ENCODE measurements at regions not wholly inside any gene's neighbourhood (a gene's known extent, or its start where the extent isn't known, plus 50 kb on each side); places are given as distances from the start of the nearest gene placed in this dataset.
"Not testable (repeated sequence)": the region's sequence is repeated elsewhere in the genome, so short reads cannot be mapped to it uniquely, and the experiment has no call there.

DNA sequence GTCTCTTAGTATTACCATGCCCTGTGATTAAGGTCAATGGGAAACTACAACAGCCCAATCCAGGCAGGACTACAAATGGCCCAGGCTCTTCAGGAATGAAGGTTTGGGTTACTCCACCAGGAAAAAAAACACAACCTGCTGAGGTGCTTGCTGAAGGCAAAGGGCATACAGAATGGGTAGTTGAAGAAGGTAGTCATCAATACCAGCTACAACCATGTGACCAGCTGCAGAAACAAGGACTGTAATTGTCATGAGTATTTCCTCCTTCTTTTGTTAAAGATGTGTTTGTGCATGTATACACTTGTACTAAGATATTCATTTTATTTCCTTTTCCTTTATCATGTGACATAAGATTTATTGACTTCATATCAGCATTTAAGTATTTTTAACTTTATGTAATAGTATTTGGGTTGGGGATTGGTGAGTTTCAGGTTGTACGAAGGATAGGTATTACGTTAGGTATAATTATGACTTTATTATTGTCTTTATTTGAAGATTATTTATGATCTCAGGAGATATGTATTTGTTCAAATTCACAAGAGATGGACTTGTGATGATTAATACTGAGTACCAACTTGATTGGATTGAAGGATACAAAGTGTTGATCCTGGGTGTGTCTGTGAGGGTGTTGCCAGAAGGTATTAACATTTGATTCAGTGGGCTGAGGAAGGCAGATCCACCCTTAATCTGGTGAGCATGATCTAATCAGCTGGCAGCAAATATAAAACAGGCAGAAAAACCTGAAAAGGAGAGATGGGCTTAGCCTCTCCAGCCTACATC, 256.0 kb upstream of the ATXN7L3B start:
- not testable (repeated sequence) for H3K9me3 Mint-ChIP-seq; H3K4me1 Mint-ChIP-seq; H3K27ac Mint-ChIP-seq; H3K36me3 Mint-ChIP-seq (ENCODE audit: low read depth); H3K27me3 Mint-ChIP-seq; H3K4me3 Mint-ChIP-seq; ATAC-seq (replicated peaks)

DNA sequence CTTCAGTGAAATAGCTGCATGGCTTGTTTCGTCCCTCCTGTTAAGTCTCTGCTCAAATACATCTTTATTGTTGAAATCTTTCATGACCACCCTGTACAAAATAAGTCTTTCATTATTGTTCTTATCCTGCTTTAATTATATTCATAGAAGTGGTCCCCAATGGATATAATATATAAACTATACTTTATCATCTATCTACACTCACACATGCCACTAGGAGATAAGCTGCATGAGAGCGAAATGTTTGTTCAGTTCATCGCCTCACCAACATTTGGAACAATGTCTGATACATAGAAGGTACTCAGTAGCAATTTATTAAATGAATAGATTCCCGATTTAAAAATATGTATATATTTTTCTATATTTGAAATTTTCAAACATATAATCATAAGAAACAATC, 254.0 kb upstream of the ATXN7L3B start:
- H3K4me3 Mint-ChIP-seq, result no peak overlapping the region
- H3K4me1 Mint-ChIP-seq, result no peaks in the 10 kb centered on the region
- no peak for ATAC-seq (replicated peaks)
- H3K9me3 Mint-ChIP-seq, result no peaks in the 10 kb centered on the region
- H3K27me3 Mint-ChIP-seq, result no peaks in the 10 kb centered on the region
- H3K27ac Mint-ChIP-seq, result no peak overlapping the region
- H3K36me3 Mint-ChIP-seq (ENCODE audit: low read depth), result no peaks in the 10 kb centered on the region

DNA sequence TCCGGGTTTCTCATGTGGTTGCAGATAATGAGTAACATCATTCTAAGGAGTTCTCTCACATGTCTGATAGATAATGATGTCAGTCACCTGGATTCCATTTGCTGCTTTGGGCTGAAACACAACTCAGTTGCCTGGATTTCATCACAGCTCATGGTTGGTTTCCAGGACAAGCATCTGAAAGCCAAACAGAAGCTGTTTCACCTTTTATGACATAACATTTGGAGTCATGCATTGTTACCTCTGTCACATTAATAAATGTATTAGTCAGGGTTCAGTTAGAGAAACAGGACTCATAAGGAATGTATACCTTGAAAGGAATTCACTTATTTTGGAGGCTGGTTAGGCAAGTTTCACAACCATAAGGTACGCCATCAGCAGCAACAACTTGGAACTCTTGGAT, 251.9 kb upstream of the ATXN7L3B start:
- ATAC-seq (replicated peaks), result no peak
- no peak overlapping the region for H3K27ac Mint-ChIP-seq
- no peaks in the 10 kb centered on the region for H3K36me3 Mint-ChIP-seq (ENCODE audit: low read depth)
- no peak overlapping the region for H3K4me3 Mint-ChIP-seq
- H3K4me1 Mint-ChIP-seq, result no peaks in the 10 kb centered on the region
- no peaks in the 10 kb centered on the region for H3K9me3 Mint-ChIP-seq
- no peaks in the 10 kb centered on the region for H3K27me3 Mint-ChIP-seq

DNA sequence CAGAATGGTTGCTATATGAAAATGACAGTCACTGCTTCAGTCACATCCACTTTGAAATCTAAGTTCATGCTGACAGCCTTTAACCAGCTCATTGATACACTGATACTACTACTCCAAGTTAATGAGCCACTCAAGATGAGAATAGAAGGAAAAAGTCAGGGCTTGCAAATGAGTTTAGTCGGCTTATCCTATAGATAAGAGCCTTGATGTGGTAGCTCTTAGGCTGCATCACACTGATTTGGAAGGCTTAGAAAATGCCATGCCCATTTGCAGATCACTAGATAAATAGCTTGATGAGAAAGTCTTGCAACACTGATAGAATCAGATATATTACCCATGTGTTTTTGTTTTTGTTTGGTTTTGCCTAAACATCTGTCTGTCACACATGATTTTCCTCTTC, 251.4 kb upstream of the ATXN7L3B start:
- H3K9me3 Mint-ChIP-seq, result no peaks in the 10 kb centered on the region
- H3K36me3 Mint-ChIP-seq (ENCODE audit: low read depth), result no peaks in the 10 kb centered on the region
- ATAC-seq (replicated peaks), result no peak
- H3K4me3 Mint-ChIP-seq, result no peak overlapping the region
- no peak overlapping the region for H3K27ac Mint-ChIP-seq
- no peaks in the 10 kb centered on the region for H3K4me1 Mint-ChIP-seq
- no peaks in the 10 kb centered on the region for H3K27me3 Mint-ChIP-seq

DNA sequence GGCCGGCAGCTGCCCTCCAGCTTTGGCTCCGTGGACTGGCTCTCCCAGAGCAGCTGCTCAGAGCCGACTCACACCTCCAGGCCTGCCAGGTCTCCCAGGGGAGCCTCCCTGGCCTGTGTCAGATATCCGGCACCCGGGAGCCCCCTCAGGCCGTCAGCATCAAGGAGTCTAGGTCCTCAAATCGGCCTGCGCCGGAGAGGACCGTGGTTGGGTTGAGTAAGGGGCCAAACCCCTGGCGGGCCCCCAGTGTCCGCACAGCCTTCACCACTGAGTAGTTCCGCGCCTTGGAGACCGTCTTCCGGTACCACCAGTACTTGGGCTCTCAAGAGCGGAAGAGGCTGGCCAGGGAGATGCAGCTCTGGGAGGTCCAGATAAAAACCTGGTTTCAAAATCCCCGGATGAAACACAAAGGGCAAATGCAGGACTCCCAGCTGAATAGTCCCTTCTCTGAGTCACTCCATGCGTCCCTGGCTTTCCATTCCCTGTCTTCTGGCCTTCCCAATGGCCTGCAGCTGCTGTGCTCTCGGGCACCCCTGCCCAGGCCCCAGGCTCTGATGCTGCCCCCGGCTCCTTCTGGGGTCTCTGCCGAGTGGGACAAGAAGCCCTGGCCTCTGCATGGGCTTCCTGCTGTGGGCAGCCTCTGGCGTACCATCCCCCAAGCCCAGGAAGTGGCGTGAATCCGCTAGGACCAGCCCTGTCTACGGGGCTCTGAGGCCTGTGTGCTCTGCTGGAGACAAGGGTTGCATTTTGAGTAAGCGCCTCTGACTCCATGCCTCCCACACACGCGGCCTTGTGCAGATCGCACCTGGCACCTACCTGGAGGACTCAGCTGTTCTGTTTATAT, 245.1 kb upstream of the ATXN7L3B start:
- Mint-ChIP-seq H3K4me3 (no peak overlapping the region), H3K36me3 (ENCODE audit: low read depth) (no peaks in the 10 kb centered on the region), H3K4me1 (no peaks in the 10 kb centered on the region), H3K27ac (no peak overlapping the region), H3K9me3 (no peaks in the 10 kb centered on the region), H3K27me3 (no peaks in the 10 kb centered on the region)
- ATAC-seq (replicated peaks), result no peak

DNA sequence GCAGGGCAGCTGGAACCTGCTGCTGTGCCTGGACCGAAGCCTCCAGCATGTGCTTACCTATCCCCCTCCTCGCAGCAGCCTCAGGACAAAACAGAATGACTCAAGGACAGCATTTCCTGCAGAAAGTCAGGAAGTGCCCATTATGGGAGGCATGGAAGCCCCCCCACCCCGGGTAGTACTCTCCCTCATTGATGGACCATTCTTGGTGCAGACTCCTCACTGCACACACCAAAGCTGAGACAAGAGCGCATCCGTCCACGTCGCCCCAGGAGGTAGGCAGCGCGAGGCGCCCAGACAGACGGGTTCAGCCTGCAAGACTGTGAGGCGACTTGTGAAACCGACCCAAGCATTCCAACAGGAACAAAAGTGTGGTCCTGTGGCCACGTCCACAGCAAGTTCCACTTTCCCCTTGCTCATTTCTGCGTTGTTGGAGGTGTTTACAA, 243.9 kb upstream of the ATXN7L3B start:
- H3K9me3 Mint-ChIP-seq, result no peaks in the 10 kb centered on the region
- no peaks in the 10 kb centered on the region for H3K4me1 Mint-ChIP-seq
- H3K27ac Mint-ChIP-seq, result no peak overlapping the region

DNA sequence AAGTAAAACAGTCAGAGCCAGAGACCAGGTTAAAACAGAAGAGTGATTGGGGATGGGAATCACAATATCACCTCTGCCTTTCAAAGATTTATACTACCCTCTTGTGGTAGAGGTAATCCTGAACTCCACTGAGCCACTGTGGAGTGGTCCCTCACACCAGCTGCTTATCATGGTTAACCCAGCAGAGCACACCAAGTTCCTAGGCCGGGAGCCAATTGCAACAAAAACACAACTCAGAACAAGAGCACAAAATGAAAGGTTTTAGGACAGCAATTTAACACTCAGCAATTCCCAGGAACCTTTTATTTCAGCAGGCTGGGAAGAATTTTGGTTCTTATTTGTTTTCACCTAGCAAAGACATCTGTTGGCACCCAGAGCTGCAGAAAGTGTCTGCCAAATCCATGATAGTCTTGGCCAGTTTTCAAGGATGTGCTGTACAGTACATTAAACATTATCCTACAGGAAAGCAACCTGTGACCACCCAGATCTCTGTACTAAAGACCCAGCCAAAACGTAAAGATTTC, 220.5 kb upstream of the ATXN7L3B start:
- Mint-ChIP-seq H3K27ac (no peak overlapping the region), H3K27me3 (no peaks in the 10 kb centered on the region), H3K9me3 (no peaks in the 10 kb centered on the region), H3K4me1 (no peaks in the 10 kb centered on the region), H3K4me3 (no peak overlapping the region), H3K36me3 (ENCODE audit: low read depth) (no peaks in the 10 kb centered on the region)
- ATAC-seq (replicated peaks), result no peak

More for the DNA sequence above, 243.9 kb upstream of the ATXN7L3B start:
- H3K4me3 Mint-ChIP-seq, result no peak overlapping the region
- no peak for ATAC-seq (replicated peaks)
- H3K36me3 Mint-ChIP-seq (ENCODE audit: low read depth), result no peaks in the 10 kb centered on the region
- H3K27me3 Mint-ChIP-seq, result no peaks in the 10 kb centered on the region

DNA sequence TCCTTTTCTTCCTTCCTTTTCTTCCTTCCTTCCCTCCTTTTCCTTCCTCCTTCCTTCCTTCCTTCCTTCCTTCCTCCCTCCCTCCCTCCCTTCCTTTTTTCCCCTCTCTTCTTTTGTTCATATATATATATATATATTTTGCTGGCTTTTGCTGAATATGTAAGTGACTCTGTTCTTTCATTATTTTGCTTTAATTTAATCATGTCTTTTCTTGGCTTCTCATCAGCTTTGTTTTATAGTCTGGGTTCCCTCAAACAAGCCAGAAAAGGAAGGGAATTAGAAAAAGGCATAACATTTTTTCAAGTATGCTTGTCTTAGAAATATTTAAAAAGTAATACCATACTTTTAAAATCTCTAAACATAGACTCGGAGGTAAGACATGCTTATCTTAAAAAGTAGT, 219.9 kb upstream of the ATXN7L3B start:
- ATAC-seq (replicated peaks), result no peak
- no peak overlapping the region for H3K4me3 Mint-ChIP-seq
- H3K27me3 Mint-ChIP-seq, result no peaks in the 10 kb centered on the region
- H3K4me1 Mint-ChIP-seq, result no peaks in the 10 kb centered on the region
- H3K36me3 Mint-ChIP-seq (ENCODE audit: low read depth), result no peaks in the 10 kb centered on the region
- no peak overlapping the region for H3K27ac Mint-ChIP-seq
- peaks cover 3% of the 10 kb centered on the region for H3K9me3 Mint-ChIP-seq

DNA sequence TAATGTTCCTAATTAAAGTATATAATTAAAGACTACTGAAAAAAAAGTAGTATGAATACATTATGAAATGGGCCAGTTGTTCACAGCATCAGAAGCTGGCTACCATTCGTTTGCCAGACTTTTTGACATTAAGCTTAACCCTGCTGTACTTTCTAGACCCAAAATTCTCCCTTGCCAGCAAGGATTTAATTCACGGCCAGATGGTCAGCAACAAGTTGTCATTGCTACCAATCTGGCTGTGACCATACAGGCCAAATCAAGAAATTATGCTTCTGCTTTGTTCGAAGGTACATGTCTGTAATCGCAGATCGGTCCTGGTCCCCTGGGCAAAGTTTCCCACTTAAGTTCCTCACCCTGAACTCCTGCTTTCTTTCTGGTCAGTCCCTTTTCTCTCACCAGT, 217.7 kb upstream of the ATXN7L3B start:
- H3K36me3 Mint-ChIP-seq (ENCODE audit: low read depth), result no peaks in the 10 kb centered on the region
- H3K4me3 Mint-ChIP-seq, result no peak overlapping the region
- no peaks in the 10 kb centered on the region for H3K27me3 Mint-ChIP-seq
- peaks cover 3% of the 10 kb centered on the region for H3K9me3 Mint-ChIP-seq
- ATAC-seq (replicated peaks), result no peak
- no peaks in the 10 kb centered on the region for H3K4me1 Mint-ChIP-seq
- H3K27ac Mint-ChIP-seq, result no peak overlapping the region

DNA sequence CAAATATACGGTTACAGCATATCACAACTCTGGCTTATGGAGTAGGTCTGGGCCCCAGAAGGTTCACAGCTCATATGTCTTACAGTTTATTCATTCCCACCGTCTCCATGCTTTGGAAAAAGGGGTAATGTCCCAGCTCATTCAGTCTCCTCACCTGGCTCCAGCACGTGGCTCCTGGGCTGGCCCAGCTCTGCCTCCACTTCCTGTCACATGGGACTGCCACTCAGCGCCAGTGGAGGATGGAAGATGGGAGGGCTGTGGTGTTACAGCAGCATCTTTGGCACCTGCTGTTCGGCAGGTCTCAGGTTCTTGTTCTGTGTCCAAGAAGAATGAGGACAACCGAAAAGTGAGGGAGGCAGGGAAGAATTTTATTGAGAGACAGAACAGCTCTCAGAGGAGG, 216.3 kb upstream of the ATXN7L3B start:
- H3K9me3 Mint-ChIP-seq, result peaks cover 3% of the 10 kb centered on the region
- ATAC-seq (replicated peaks), result no peak
- no peak overlapping the region for H3K4me3 Mint-ChIP-seq
- no peaks in the 10 kb centered on the region for H3K27me3 Mint-ChIP-seq
- no peaks in the 10 kb centered on the region for H3K4me1 Mint-ChIP-seq
- no peaks in the 10 kb centered on the region for H3K36me3 Mint-ChIP-seq (ENCODE audit: low read depth)
- H3K27ac Mint-ChIP-seq, result no peak overlapping the region

DNA sequence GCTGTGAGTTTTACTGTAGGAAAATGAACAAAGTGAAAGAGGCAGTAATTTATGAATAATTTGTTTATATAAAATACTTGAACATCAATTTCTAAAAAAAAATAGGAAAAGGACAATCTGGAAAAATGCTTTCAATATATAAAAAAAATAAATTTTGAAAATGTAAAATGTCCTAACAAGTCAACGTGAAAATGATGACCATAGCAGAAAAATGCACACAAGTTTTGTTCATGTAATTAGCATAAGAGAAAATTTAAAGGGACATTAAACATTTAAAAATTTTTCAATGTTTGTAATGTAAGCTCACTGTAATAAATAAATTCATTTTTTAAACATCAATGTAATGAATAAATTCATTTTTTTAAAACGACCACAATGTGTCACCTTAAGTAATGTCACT, 214.8 kb upstream of the ATXN7L3B start:
- no peak for ATAC-seq (replicated peaks)
- Mint-ChIP-seq H3K4me3 (no peak overlapping the region), H3K27me3 (no peaks in the 10 kb centered on the region), H3K36me3 (ENCODE audit: low read depth) (no peaks in the 10 kb centered on the region), H3K9me3 (peaks cover 3% of the 10 kb centered on the region), H3K27ac (no peak overlapping the region), H3K4me1 (no peaks in the 10 kb centered on the region)

DNA sequence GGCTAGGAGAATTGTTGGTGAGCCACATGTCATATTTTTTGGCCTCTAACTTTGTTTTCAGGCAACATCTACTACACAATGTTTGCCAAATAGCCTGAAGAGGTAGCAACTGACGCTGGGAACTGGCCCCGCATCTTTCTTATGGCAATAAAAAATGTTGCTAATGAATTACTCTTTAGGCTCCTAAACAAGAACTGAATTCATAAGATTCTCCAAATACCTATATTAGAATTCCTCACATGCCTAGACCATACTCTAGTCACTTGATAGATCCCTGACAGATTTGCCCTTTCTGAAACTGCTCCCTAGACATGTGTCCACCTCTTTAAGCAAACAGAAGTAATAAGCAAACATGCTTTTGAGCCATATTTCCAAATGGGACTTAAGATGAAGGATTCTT, 209.0 kb upstream of the ATXN7L3B start:
- no peak for ATAC-seq (replicated peaks)
- Mint-ChIP-seq H3K4me1 (no peaks in the 10 kb centered on the region), H3K27ac (no peak overlapping the region), H3K27me3 (no peaks in the 10 kb centered on the region), H3K36me3 (ENCODE audit: low read depth) (no peaks in the 10 kb centered on the region), H3K9me3 (no peaks in the 10 kb centered on the region), H3K4me3 (no peak overlapping the region)

DNA sequence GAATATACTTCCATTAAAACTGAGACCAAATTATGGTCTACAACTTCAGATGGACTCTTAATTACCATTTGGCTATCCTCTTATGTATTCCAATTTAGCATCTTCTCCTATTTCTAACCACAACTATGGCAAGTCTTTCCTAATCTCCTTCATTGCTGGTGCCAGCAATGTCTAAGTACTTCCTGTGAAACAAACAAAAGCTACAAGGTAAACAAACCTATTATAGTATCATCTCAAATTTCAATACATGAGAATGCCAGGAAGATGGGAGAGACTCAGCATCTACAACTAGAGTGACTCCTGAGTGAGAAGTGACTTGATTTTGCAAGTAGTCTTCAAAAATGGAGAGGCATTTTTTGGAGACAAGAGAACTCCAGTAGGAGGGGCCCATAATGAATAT, 202.9 kb upstream of the ATXN7L3B start:
- no peak for ATAC-seq (replicated peaks)
- peaks cover 4% of the 10 kb centered on the region for H3K9me3 Mint-ChIP-seq
- no peak overlapping the region for H3K27ac Mint-ChIP-seq
- H3K4me3 Mint-ChIP-seq, result no peak overlapping the region
- H3K27me3 Mint-ChIP-seq, result no peaks in the 10 kb centered on the region
- H3K36me3 Mint-ChIP-seq (ENCODE audit: low read depth), result no peaks in the 10 kb centered on the region
- H3K4me1 Mint-ChIP-seq, result no peaks in the 10 kb centered on the region

DNA sequence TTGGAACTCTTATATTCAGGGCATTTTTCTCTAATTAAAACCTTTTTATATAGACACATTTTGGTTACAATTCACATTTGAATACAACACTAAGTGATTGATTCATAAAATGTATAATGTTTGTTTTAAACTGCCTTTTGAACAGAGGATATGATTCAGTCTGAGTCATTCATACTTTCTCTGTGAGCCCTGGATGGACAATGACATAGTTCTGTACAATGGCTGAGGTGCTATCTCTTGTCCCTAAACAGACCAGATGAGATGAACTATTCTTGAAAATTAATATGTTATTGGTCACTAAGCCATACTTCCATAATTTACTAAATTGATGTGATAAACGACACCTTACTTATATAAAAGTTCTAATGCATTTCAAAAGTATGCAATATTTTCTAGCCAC, 199.7 kb upstream of the ATXN7L3B start:
- H3K9me3 Mint-ChIP-seq, result peaks cover 4% of the 10 kb centered on the region

DNA sequence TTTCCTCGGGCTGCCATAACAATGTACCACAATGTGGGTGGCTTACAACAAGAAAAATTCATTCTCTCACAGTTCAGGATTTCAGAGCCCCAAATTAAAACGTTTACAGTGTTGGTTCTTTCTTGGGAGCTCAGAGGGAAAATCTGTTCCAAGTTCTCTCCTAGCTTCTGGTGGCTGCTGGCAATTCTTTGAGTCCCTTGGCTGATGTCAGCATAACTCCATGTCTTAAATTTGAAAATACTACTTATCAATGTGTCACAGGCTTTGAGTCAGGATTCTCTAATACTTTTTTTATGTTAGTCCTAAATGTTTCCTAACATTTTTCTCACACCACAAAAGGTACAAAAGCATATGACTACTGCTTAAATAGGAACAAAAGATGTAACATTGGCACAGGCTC, 198.4 kb upstream of the ATXN7L3B start:
- H3K4me3 Mint-ChIP-seq, result no peak overlapping the region
- H3K4me1 Mint-ChIP-seq, result no peaks in the 10 kb centered on the region
- H3K36me3 Mint-ChIP-seq (ENCODE audit: low read depth), result no peaks in the 10 kb centered on the region
- H3K9me3 Mint-ChIP-seq, result peaks cover 4% of the 10 kb centered on the region
- H3K27me3 Mint-ChIP-seq, result no peaks in the 10 kb centered on the region
- H3K27ac Mint-ChIP-seq, result no peak overlapping the region
- no peak for ATAC-seq (replicated peaks)

More for the DNA sequence above, 199.7 kb upstream of the ATXN7L3B start:
- Mint-ChIP-seq H3K4me3 (no peak overlapping the region), H3K27ac (no peak overlapping the region), H3K27me3 (no peaks in the 10 kb centered on the region), H3K36me3 (ENCODE audit: low read depth) (no peaks in the 10 kb centered on the region), H3K4me1 (no peaks in the 10 kb centered on the region)
- ATAC-seq (replicated peaks), result no peak
